GM18868 (cell line): ENCODE measurements at regions not wholly inside any gene's neighbourhood (a gene's known extent, or its start where the extent isn't known, plus 50 kb on each side); places are given as distances from the start of the nearest gene placed in this dataset.

ENCODE experiments used
- ATAC-seq: cut with Tn5 transposase; IDR thresholded peaks from one replicate; pipeline ENCODE4 v1.9.1; 2021; ENCODE audit warnings: mild to moderate bottlenecking, moderate library complexity; ENCODE audit not compliant: unreplicated experiment

DNA sequence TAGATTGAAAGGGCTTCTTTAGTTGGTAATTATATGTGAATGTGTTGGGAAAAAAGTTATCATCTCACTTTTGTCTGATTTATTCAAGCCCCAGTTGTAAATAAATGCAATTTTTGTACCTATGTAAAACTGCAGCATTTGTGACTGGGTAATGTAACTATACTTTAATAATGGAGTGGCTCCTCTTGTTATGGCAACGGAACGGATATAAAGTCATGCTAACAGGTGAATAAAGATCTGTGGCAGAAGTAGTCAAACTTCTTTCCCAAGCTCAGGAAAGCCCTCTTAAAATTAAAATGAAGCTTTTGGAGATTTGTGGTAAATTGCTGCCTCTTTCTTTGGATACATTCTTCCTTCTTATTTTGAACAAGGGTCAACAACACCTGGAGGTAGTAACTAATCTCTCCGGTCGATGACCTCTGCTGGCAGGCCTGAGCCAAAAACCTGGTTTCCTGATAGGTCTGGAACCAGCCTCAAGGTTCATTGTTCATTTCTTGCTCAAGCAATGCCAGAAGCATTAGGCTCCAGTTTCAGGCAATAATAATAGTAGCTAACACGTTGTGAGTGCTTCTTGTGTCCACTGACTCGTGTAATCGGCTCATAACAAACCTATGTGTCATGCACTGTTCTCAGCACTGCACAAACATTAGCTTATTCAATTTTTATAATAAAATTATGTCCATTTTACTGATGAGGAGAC lies 313.4 kb upstream of the DACH1 start:
- ATAC-seq, result no peak

DNA sequence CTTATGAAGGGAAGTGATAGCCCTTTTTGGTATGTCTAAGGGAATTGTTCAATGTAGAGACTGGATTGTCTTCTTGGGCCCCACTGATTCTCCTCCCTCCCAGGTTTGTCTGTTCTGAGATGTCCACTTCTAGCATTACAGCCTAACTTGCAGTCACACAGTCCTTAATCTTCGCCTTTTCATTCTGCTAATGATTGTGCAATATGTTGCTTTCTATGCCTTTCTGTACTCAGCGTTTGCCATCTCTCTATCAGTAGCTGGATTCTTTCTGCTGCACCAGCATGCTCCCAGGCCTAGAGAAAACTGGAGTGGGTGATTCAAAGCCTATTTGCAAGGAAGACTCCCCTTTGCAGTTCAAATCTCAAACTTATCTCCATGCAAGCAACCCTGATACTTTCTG lies 307.5 kb upstream of the DACH1 start:
- ATAC-seq, result no peak

DNA sequence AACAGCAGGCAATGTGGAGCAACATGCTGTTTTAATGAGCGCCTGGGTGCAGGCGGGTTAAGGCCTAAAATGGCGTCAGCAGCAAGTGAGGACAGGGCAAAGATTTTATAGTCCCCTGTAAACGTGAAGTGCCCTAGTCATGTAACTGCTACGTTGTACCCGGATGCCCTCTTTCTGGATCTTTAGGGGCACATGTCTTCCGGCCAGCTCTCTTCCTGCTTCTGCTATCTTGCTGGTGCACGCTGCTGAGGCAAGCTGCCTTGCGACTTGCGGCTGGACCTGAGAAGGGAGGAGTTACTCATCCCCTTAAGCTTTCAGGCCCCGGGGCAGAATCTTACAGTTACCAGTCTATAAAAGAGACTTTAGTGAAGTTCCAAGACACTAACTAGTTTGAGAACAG lies 303.6 kb upstream of the DACH1 start:
- ATAC-seq, result no peak

DNA sequence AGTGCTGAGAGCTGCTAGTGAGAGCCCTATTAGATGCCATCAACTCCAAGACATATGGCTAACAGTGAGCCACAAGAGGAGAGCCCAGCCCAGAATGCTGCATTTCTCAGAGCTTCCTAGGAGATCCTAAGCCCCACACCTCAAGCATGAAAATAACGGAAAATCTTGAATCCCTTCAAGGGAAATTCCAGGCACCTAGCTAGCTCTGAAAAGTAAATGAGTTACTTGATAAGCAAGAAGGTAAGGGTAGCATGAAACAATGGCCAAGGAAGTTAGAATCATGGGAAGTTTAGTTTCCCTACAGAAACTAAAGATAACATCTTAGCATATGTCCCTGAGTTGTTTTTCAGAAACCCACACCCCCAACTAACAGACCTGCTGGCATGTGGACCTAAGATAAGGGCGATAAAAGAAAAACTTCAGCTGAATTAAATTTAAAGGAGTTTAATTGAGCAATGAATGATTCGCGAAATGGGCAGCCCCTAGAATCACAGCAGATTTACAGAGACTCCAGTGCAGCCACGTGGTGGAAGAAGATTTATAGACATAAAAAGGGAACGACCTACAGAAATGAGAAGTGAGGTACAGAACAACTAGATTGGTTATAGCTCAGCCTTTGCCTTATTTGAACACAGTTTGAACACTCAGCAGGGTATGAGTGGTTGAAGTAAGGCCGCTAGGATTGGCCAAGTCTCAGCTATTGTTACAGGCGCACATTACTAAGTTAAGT lies 301.3 kb upstream of the DACH1 start:
- ATAC-seq, result no peak

DNA sequence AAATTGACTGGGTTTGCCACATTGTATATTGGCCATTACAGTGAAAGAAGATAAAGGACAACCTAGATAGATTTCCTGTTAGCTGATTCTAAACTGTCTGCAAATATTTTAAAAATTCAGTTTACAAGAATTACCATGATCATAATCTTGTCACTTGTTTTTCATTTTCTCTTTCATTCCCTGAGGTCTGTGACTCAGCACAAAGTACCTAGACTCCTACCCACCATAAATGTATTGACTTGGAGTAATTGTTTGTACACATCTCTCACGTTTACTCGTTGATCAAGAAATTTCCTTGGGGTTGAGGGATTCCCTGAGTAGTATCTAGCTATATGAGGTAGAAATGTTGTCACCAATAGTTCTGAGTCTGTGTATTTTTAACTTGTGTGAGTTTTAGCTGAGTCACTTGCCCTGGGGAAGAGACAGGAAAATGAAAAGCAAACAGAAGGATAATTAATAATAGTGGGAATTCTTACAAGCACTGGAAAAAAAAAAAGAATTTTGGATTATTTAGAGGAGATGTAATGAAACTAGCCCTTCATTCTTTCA lies 299.2 kb upstream of the DACH1 start:
- no peak for ATAC-seq

DNA sequence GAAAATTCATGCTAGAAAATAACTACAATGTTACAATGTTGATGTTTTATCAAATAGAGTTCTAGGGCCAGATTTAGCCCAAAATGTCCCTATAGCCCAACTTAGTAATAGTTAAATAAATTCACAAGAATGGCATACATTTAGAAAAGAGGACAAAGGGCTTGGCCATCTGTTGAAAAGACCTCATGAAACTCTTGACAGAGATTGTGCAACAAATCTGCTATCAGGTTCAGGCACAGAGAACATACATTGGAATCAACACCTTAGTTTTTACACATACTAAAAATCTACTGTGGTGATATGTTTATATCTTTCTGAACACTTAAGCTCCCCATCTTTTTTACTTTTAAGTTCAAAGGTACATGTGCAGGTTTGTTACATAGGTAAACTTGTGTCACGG lies 298.3 kb upstream of the DACH1 start:
- no peak for ATAC-seq

DNA sequence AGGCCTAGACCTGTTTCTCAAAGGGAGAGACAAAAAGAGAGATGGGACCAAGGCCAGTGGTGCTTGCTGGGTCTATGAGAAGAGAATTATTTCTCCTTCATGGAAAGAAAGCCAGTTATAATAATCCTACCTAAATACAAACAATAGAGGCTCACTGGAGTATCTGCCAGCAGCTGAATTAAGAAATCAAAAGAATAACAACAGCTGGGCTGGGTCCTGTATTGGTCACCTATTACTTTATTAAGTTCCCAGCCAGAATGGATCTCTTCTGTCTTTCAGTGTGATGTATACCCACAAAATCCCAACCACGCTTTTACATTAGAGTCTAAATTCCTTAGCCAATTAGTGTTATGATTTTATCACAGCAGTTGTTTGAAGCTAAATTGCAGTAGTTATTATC lies 297.8 kb upstream of the DACH1 start:
- ATAC-seq, result no peak

DNA sequence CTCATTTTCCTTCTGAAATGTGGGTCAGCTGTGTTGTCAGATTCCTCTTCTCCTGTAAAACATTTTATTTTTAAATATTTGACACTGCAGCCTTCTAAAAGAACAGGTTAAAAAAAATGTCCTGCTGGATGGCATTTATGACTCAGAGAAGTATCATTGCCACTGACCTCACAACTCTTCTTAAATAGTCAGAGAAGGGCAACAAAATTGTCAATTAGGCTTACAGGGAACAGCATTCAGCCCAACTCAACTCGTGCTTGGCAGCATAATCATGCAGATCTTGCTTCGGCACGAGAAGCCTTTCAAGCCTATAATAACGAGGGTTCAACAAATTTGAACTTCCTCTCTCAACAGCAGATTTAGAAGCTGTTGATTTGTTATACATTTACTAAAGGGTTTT lies 296.7 kb upstream of the DACH1 start:
- ATAC-seq, result no peak

DNA sequence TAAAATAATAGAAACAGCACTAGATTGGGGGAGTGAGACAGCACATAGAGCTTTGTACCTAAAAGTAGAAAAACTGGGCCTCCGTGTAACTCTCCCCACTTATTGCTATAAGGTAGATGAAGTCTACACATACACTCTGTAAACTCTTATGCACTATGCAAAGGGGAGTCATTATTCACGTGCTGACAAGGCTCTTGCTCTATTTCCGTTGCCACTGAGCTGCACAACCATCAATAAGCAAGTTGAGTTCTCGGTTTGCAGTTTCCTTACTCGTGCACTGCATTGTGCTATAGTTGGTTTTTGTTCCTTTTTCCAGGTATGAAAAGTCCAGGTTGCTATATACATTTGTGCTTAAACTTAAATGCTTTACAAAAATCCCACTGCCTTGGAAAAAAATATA lies 294.0 kb upstream of the DACH1 start:
- no peak for ATAC-seq

DNA sequence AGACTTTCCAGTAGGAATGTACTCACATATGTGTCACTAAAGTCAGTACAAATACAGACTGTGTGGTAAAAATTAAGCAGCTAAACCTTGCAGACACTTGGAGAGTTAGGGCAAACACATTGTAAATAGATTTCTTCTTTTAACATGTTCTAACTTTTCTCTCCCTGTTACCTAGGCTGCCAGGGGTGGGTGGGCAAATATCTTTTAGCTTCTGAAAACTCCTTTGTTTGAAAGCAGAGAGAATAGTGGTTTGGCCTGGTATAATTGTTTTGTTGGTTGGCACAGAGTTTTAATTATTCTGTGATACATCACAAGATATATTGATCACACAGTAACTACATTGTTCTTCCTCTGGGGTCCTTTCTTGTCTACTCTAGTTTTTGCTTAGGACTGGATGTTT lies 289.8 kb upstream of the DACH1 start:
- ATAC-seq, result no peak

DNA sequence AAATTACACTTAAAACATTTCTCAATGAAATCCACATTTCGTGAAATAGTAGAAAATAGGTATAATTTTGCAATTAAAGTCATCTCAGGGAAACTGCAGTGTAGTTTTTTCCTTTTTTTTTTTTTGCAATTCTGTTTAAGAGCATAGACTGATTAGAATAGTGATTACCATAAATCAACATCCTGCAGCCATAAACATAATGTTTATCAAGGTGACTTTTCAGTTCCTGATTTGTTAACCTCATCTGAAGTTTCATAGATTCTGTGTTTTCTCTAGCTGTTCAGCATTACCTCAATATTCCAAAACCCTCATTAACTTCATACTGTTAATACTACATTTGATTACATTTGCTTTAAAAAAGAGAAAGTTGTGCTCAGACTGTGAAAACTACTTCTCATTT lies 286.3 kb upstream of the DACH1 start:
- no peak for ATAC-seq

DNA sequence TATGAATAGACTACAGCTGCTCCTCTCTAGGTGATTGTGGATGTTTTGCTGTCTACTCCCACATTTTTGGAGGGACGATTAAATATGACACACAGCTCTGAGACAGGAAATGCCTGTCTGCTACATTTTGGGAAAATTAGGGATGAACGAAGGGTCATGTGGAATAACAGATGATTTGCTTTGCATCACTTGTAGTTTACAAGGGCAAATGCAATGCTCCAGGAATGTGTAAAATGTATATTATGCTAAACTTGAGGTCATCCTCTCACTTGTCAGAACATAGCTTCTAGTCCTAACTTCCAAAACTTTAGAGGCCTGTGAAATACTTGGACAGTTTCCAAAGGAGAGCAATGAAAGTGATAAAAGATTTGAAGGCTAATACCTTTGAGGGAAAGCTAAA lies 284.2 kb upstream of the DACH1 start:
- ATAC-seq, result no peak

DNA sequence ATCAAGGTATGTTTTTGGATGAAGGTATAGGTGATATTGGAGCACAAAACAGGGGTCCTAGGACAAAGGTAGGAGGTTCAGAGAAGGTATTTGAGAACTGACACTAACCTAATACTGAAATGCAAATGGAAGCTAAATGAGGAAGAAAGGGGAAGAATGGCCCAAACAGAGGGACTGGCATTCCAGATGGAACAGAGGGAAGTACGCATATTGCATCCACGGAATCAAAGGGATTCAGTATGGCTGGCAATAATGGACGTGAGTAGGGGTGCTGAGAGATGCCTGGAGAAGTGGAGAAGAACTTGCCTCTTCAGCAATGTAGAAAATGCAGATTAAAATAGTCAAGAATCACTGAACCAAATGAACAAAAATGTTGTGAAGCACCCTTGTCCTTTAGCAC lies 283.5 kb upstream of the DACH1 start:
- no peak for ATAC-seq

DNA sequence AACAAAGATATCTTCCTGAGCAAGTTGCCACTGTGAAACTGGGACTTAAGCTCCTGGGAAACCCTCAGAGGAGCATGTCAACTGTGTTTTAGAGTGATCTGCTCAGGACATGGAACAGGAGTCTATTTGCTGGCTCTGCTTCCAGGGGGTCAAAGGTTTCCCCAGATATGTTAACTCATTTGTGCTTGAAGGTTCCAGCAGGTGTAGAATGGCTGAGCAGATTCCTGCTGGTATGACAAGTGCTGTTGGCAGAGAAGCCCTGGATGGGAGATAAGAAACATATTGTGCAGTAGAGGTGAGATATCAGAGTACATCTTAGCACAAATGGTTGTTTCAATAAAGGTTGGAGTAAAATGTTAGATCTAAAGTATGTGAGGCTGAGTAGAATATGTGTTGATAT lies 282.7 kb upstream of the DACH1 start:
- no peak for ATAC-seq

DNA sequence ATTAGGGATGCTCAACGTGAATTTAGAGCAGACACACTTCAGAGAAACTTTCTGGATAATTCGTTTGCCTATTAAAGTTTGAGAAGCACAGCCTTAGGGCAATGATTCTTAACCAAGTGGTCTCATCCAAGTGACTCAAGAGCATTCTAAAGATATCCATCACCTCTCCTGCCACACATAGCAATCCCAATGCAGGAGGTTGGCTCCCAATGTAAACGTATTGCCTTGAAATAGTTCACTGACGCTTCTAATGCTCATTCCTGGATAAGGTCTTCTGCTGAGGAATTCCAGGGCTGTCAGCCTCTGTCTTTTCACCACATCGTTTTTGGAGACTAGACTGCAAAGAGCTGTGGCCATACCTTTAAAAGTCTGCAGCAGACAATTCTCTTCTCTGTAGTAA lies 279.8 kb upstream of the DACH1 start:
- no peak for ATAC-seq

DNA sequence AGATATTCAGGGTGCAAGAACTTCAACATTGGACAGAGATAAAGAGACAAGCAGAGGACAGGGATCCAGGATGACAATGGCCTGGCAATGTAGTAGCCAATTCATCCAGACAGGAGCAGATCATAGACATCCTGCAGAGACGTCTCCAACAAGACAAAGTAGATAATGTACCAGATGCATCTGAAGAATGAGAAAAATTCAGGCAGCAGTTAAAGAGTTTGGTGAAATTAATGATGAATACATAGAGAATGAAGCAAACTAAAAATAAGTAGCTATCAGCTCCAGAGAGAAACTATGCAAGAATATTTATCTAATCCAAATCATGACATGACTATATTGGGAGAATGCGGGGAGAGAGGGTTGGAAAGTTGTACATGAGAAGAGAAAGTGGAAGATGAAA lies 278.4 kb upstream of the DACH1 start:
- ATAC-seq, result no peak

DNA sequence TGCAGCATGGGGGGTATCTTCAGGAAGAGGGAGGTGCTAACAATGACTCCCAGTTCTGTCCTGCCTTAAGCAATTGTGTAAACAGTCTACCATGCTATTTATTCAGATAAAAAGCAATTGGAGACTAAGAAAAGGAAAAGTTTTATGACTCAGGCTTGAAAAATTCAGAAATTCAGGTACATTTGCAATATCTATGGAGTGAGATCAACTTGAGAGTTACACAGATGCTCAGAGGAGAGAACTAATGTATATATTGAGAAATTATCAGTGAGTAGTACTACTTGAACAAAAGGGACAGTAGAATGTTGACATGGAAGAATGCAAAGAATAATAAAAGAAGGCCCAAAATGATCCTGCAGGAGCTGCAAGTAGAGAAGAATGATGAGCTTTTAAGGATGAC lies 277.6 kb upstream of the DACH1 start:
- no peak for ATAC-seq

DNA sequence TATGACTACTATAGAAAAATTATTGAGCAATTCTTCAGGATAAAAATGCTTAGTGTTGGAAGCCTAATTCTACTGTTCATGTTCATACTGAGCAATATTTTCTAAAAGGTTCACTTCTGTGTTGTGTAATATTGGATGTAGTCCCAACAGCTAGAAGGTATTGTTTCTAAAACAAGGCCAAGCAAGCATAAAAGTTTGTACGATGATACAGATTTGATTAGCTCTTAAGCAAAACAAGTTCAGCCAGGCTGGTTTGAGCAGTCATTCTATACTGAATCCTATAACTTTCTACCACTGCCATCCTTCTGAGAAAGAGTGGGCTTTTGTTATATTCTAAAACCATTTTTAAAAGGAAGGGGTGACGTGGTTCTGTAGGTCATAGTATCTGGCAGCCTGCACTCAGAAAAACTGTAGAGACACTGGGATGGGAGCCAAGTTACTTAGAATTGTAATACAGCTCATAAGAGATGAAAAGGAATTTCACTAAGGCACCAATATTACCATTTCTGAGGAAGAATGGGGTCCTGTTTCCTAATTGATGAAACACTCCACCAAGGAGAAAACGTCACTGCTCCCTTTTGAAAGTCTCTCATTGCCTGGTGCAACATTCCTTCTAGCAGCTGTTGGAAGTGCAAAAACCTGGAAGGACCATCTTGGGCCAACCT lies 275.0 kb upstream of the DACH1 start:
- no peak for ATAC-seq

DNA sequence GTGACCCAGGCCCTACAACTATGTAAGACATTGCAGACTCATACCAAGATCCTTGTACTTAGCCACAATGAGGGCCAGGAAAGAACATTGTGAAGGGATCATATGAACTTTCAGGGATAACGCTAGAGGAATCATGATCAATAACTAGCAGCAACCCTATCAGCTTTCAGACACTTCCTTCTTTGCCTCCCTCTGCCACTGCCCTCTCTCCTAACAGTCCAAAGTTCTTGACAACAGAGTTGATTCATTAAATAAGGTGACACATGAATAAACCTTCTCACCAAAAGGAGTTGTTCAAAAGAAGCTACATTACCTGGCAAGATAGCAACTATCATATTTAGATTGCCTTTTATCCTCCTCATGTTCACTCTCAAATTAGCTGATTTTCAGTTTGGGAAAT lies 272.2 kb upstream of the DACH1 start:
- ATAC-seq, result no peak

DNA sequence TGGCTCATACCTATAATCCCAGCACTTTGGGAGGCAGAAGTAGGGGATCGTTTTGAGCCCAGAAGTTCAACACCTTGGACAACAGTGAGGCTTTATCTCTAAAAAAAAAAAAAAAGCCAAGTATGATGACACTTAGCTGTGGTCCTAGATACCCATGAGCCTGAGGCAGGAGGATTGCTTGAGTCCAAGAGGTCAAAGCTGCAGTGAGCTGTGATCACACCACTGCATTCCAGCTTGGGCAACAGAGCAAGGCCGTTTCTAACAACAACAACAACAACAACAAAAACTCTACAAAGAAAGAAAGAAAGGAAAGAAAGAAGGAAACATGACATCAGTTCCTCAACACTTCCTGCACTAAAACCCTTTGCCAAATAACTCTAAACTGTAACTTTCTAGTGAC lies 265.1 kb upstream of the DACH1 start:
- ATAC-seq, result no peak

DNA sequence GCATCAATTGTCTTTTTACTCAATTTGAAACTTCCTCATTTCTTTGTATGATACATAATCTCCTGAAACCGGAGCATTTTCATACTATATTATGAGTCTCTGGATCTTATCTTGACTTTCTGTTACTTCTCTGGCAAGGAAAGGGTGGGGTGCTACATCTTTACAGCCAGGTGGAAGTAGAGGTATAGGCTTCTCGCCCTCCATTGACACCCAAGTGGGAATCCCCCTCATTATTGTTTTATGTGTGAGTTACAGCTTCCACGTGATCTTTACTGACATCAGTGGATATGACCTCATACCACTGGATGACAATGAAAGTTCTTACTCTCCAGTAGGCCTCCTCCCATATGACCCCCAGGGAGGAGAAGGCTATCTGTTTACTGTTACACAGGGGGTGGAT lies 262.1 kb upstream of the DACH1 start:
- ATAC-seq, result no peak

DNA sequence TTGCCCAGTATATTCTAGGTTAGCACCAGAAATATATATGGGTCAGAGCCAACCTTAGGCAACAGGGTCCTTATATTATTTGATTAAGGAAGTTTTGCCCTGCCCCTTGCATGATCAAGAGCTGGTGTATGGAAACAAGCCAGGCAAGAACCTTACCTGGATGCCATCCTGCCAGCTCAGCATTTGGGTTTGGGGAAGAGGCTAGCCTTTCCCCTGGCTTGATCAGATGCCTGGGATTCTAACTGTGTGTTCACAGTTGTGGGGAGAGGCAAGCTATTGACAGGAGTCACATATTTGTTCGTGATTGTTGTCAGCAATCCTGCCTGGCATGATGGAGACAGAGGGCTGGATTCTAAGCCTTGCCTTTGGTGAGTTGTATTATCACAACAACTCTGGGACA lies 260.0 kb upstream of the DACH1 start:
- no peak for ATAC-seq
